ENCODE measurements at regions not wholly inside any gene's neighbourhood (a gene's known extent, or its start where the extent isn't known, plus 50 kb on each side); places are given as distances from the start of the nearest gene placed in this dataset.

DNA sequence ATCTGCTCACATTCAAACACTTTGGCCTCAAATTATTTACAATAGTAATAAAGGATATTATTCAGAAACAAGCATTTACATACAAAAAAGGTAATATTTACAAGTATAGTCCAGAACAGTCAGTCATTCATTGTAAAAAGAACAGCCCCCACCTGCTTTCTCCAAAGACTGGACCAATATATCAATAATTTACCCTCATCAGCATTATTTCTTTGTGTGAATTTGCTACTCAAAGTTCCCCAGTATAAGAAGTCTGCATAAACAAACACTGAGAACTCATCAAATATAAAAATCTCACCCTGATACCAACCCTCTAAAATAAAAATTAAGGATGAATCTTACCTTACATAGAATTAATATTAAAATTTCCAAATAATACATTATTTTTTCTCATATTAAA lies 267.8 kb upstream of the POU5F2 start:
- TF ChIP-seq MAFK (IDR thresholded peaks at IDR 0.05; ENCODE audit: partially characterized antibody) = peak; percentile 75
- TF ChIP-seq, protein P1, sequence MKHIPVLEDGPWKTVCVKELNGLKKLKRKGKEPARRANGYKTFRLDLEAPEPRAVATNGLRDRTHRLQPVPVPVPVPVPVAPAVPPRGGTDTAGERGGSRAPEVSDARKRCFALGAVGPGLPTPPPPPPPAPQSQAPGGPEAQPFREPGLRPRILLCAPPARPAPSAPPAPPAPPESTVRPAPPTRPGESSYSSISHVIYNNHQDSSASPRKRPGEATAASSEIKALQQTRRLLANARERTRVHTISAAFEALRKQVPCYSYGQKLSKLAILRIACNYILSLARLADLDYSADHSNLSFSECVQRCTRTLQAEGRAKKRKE (CRISPR knock-in tag; IDR thresholded peaks at IDR 0.05; ENCODE audit: low read depth) = no peak
- CTCF ChIA-PET = no interaction called here
- no peak overlapping the region for H3K4me3 ChIP-seq
- DNase-seq (ENCODE audit: low read depth in 1 of 2, low spot score in 1 of 2) (no peak), ATAC-seq (no peak), FAIRE-seq (no peak)
- no peaks in the 10 kb centered on the region for H3K4me1 ChIP-seq
- H3K9me3 ChIP-seq = 0 out of 3 replicates have a peak, but pooled peaks cover 3% of the 10 kb centered on the region
- no peak overlapping the region for H3K4me2 ChIP-seq
- H3K27ac ChIP-seq = no peak overlapping the region
- POLR2A ChIA-PET = no interaction called here

DNA sequence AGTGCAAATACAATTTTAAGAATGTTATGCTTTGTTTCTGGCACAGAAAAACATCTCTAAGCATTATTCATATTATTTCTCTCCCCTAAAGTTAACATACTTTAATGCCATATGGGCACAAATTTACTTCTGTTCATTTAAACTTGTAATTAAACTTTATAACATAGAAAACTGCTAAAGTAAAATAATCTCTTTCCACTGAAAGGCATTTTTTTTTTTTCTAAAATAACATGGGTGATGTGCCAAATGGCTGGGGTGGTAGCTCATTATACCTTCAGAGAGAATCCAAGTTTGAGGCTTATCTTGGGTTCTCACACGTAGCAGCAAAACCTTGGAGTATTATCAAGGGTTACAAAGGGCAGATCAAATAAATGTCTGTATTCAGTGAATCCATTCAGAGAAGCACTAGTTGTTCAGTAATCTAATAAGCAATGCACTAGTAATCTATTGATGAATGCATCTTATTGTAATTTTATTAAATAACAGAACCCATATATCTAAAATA lies 257.6 kb upstream of the POU5F2 start:
- H3K9me3 ChIP-seq = peaks cover 11% of the 10 kb centered on the region; the same call in 1 of the 3 replicates
- POLR2A ChIA-PET = no interaction called here
- WGBS (ENCODE audit: missing lambda C conversion rate) = 92% methylated on average over 1 of the region's 1 CpG
- CTCF ChIA-PET = no interaction called here
- H3K4me1 ChIP-seq = no peaks in the 10 kb centered on the region; the same call in 2 of the 3 replicates
- TF ChIP-seq HMGXB4 (CRISPR knock-in tag; IDR thresholded peaks at IDR 0.05; ENCODE audit: borderline replicate concordance) (no peak), REST (IDR thresholded peaks at IDR 0.05) (no peak), JUNB (IDR thresholded peaks at IDR 0.05) (no peak), HDAC2 (IDR thresholded peaks at IDR 0.05) (no peak), CEBPB (IDR thresholded peaks at IDR 0.05) (no peak), BHLHE40 (IDR thresholded peaks at IDR 0.05; ENCODE audit: low read depth, low read length) (no peak), HOXB13 (CRISPR knock-in tag; IDR thresholded peaks at IDR 0.05; ENCODE audit: low read depth) (no peak), BCL3 (IDR thresholded peaks at IDR 0.05) (no peak), JUN (IDR thresholded peaks at IDR 0.05) (no peak), FOSB (CRISPR knock-in tag; IDR thresholded peaks at IDR 0.05) (no peak), HEYL (CRISPR knock-in tag; IDR thresholded peaks at IDR 0.05) (no peak), MAZ (IDR thresholded peaks at IDR 0.05; ENCODE audit: borderline replicate concordance, low read depth, low read length) (no peak), NPAS2 (CRISPR knock-in tag; IDR thresholded peaks at IDR 0.05; ENCODE audit: borderline replicate concordance) (no peak), RAD21 (conservative IDR thresholded peaks at IDR 0.05 in 1 of 2, IDR thresholded peaks at IDR 0.05 in 1 of 2) (no peak), CBX8 (IDR thresholded peaks at IDR 0.05) (no peak)
- TF ChIP-seq, protein P2, sequence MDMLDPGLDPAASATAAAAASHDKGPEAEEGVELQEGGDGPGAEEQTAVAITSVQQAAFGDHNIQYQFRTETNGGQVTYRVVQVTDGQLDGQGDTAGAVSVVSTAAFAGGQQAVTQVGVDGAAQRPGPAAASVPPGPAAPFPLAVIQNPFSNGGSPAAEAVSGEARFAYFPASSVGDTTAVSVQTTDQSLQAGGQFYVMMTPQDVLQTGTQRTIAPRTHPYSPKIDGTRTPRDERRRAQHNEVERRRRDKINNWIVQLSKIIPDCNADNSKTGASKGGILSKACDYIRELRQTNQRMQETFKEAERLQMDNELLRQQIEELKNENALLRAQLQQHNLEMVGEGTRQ (IDR thresholded peaks at IDR 0.05) = no peak
- TF ChIP-seq, protein P1 (CRISPR knock-in tag; IDR thresholded peaks at IDR 0.05; ENCODE audit: low read depth) = no peak
- H3K4me2 ChIP-seq = no peak overlapping the region
- no peak overlapping the region for H3K4me3 ChIP-seq
- no peak for ATAC-seq
- no peak for FAIRE-seq
- DNase-seq (ENCODE audit: low read depth in 1 of 2, low spot score in 1 of 2) = no peak
- H3K27ac ChIP-seq = no peak overlapping the region
